Liver (tissue), 7 donors: ENCODE measurements at regions not wholly inside any gene's neighbourhood (a gene's known extent, or its start where the extent isn't known, plus 50 kb on each side); places are given as distances from the start of the nearest gene placed in this dataset.

Experiments used
- DNase-seq: peaks from one replicate; pipeline ENCODE4 v3.0.0-alpha.2; 2017; ENCODE audit warnings: low spot score
- H3K27ac ChIP-seq, 2 donors: one replicate each; pipeline ENCODE4 v1.7.0; 2013; ENCODE audit warnings: inconsistent platforms in 2 of 2, low read length in 2 of 2, control low read depth in 1 of 2, low read depth in 1 of 2, mild to moderate bottlenecking in 1 of 2
- H3K27me3 ChIP-seq, 4 donors: one replicate each; pipeline versions ENCODE4 v1.6.1 to v1.7.0; 2013; ENCODE audit warnings: low read length in 3 of 4, inconsistent platforms in 1 of 4, mild to moderate bottlenecking in 1 of 4, moderate library complexity in 1 of 4; ENCODE audit not compliant: control insufficient read depth in 4 of 4, insufficient read depth in 4 of 4
- H3K36me3 ChIP-seq, 4 donors: one replicate each; pipeline versions ENCODE4 v1.6.1 to v1.7.0; 2013; ENCODE audit warnings: low read length in 3 of 4, mild to moderate bottlenecking in 3 of 4, low read depth in 1 of 4, moderate library complexity in 1 of 4; ENCODE audit not compliant: control insufficient read depth in 4 of 4, insufficient read depth in 3 of 4
- H3K4me1 ChIP-seq, 4 donors: one replicate each; pipeline versions ENCODE4 v1.6.1 to v1.7.0; 2013; ENCODE audit warnings: low read length in 3 of 4, mild to moderate bottlenecking in 3 of 4, moderate library complexity in 1 of 4; ENCODE audit not compliant: control insufficient read depth in 4 of 4, insufficient read depth in 4 of 4
- H3K4me3 ChIP-seq, 3 donors: one replicate each; pipeline versions ENCODE4 v1.6.1 to v1.7.0; 2013; ENCODE audit warnings: low read length in 3 of 3, control low read depth in 1 of 3, low read depth in 1 of 3, mild to moderate bottlenecking in 1 of 3
- H3K9ac ChIP-seq, 2 donors: one replicate each; pipeline ENCODE4 v1.7.0; 2013; ENCODE audit warnings: low read length in 2 of 2, mild to moderate bottlenecking in 2 of 2, moderate library complexity in 2 of 2, control low read depth in 1 of 2, low read depth in 1 of 2
- H3K9me3 ChIP-seq, 4 donors: one replicate each; pipeline versions ENCODE4 v1.6.1 to v1.7.0; 2013; ENCODE audit warnings: low read length in 3 of 4; ENCODE audit not compliant: control insufficient read depth in 4 of 4
- ATF3 ChIP-seq: IDR thresholded peaks from 2 replicates; pipeline ENCODE4 v1.6.1; 2016; ENCODE audit warnings: antibody characterized with exemption
- EGR1 ChIP-seq, 2 donors: IDR thresholded peaks; 2 replicates each; pipeline ENCODE4 v1.6.1; 2016 to 2018; ENCODE audit warnings: antibody characterized with exemption in 2 of 2, low read depth in 2 of 2
- FOXA2 ChIP-seq: IDR thresholded peaks from 2 replicates; pipeline ENCODE4 v1.6.1; 2016; ENCODE audit warnings: antibody characterized with exemption
- GABPA ChIP-seq, 2 donors: IDR thresholded peaks in 1 of 2; conservative IDR thresholded peaks in 1 of 2; 2 replicates each; pipeline ENCODE4 v1.6.1; 2016; ENCODE audit warnings: antibody characterized with exemption in 2 of 2, mild to moderate bottlenecking in 1 of 2, moderate library complexity in 1 of 2
- HNF4A ChIP-seq, 2 donors: conservative IDR thresholded peaks; 2 replicates each; pipeline ENCODE4 v1.6.1; 2016; ENCODE audit warnings: antibody characterized with exemption in 2 of 2, mild to moderate bottlenecking in 2 of 2
- HNF4G ChIP-seq: IDR thresholded peaks from 2 replicates; pipeline ENCODE4 v1.6.1; 2016; ENCODE audit warnings: antibody characterized with exemption
- JUND ChIP-seq, 2 donors: IDR thresholded peaks; 2 replicates each; pipeline ENCODE4 v1.6.1; 2016; ENCODE audit warnings: antibody characterized with exemption in 2 of 2
- NR2F2 ChIP-seq: IDR thresholded peaks from 2 replicates; pipeline ENCODE4 v1.6.1; 2016; ENCODE audit warnings: antibody characterized with exemption
- RAD21 ChIP-seq, 2 donors: IDR thresholded peaks; 2 replicates each; pipeline ENCODE4 v1.6.1; 2016; ENCODE audit warnings: antibody characterized with exemption in 2 of 2, mild to moderate bottlenecking in 2 of 2
- TAF1 ChIP-seq: conservative IDR thresholded peaks from 2 replicates; pipeline ENCODE4 v1.6.1; 2016; ENCODE audit warnings: antibody characterized with exemption, mild to moderate bottlenecking
- YY1 ChIP-seq: IDR thresholded peaks from 2 replicates; pipeline ENCODE4 v1.6.1; 2016; ENCODE audit warnings: antibody characterized with exemption, mild to moderate bottlenecking
- ZBTB33 ChIP-seq: IDR thresholded peaks from 2 replicates; pipeline ENCODE4 v1.6.1; 2016; ENCODE audit warnings: antibody characterized with exemption
- WGBS: extraction: QIAGEN DNeasy Blood & Tissue Kit; methylation state at CpG from one replicate; pipeline ENCODE4 v1.1.7; 2013; 5-methylcytosine and 5-hydroxymethylcytosine counted together
- TF ChIP-seq, protein P1 (sequence below): IDR thresholded peaks from 2 replicates; pipeline ENCODE4 v1.6.1; 2016; ENCODE audit warnings: antibody characterized with exemption, mild to moderate bottlenecking
- donor health status: healthy.
- donor health status: healthy.
- donor health status: healthy.
- donor health status: healthy.

DNA sequence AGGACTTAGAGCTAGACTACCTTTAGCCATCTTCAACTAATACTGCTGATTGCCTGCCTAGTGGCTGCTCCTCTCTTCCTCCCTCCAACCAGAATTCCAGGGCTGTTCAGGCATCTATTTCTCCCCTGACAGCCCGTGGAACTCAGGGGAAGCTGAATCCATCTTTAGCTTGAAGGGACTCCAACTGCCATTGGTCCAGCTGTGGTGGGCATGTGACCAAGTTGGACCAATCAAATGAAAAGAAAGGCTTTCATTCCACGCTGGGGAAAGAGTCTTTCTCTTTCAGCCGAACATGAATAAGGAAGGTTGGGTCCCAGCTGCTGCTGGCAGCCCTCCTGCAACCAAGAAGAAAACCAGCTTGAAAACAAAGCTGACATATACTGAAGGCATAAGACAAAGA is 168.5 kb upstream of the OBI1 start (continued):
- TF ChIP-seq, protein P1, sequence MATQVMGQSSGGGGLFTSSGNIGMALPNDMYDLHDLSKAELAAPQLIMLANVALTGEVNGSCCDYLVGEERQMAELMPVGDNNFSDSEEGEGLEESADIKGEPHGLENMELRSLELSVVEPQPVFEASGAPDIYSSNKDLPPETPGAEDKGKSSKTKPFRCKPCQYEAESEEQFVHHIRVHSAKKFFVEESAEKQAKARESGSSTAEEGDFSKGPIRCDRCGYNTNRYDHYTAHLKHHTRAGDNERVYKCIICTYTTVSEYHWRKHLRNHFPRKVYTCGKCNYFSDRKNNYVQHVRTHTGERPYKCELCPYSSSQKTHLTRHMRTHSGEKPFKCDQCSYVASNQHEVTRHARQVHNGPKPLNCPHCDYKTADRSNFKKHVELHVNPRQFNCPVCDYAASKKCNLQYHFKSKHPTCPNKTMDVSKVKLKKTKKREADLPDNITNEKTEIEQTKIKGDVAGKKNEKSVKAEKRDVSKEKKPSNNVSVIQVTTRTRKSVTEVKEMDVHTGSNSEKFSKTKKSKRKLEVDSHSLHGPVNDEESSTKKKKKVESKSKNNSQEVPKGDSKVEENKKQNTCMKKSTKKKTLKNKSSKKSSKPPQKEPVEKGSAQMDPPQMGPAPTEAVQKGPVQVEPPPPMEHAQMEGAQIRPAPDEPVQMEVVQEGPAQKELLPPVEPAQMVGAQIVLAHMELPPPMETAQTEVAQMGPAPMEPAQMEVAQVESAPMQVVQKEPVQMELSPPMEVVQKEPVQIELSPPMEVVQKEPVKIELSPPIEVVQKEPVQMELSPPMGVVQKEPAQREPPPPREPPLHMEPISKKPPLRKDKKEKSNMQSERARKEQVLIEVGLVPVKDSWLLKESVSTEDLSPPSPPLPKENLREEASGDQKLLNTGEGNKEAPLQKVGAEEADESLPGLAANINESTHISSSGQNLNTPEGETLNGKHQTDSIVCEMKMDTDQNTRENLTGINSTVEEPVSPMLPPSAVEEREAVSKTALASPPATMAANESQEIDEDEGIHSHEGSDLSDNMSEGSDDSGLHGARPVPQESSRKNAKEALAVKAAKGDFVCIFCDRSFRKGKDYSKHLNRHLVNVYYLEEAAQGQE, result no peak
- TF ChIP-seq RAD21 (IDR thresholded peaks at IDR 0.05), result no peak

DNA sequence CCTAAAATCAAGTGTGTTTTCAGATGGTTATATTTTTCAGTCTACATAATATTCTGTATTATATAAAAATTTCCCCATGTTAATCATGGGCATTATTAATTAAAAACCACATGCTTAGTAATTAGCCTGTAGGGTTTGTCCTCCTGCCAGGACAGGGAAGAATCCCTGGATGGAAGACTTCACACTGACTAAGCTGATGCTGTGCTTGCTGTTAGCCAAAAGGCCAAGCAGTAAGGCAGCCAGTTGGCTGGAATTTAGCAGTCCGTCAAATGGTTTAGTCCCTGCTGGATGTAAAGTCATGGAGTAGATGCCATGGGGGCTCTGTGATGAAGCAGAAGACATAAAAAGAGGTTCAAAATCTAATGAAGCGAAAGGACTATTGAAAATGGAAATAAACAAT is 168.0 kb upstream of the OBI1 start:
- no peak for TF ChIP-seq TAF1
- TF ChIP-seq GABPA (IDR thresholded peaks at IDR 0.05 in 1 of 2, conservative IDR thresholded peaks at IDR 0.05 in 1 of 2), result no peak
- TF ChIP-seq NR2F2, result no peak
- no peak for TF ChIP-seq ATF3
- TF ChIP-seq JUND (IDR thresholded peaks at IDR 0.05), result no peak
- no peak for TF ChIP-seq EGR1 (IDR thresholded peaks at IDR 0.05; ENCODE audit: low read depth in 2 of 2)
- 68% methylated on average over 2 of the region's 2 CpGs for WGBS

GRCh38 chr13:78826312-78826711 is 167.4 kb upstream of the OBI1 start:
- no peak for DNase-seq
- no peak overlapping the region for H3K9ac ChIP-seq
- 87% methylated on average over 1 of the region's 1 CpG for WGBS
- no peak overlapping the region for H3K4me3 ChIP-seq
- H3K9me3 ChIP-seq, result no peaks in the 10 kb centered on the region
- H3K27me3 ChIP-seq, result peaks cover 0 to under 1% (median 0%) of the 10 kb centered on the region in 4 donors
- H3K4me1 ChIP-seq, result no peaks in the 10 kb centered on the region
- TF ChIP-seq GABPA (IDR thresholded peaks at IDR 0.05 in 1 of 2, conservative IDR thresholded peaks at IDR 0.05 in 1 of 2), result no peak
- no peak for TF ChIP-seq YY1
- TF ChIP-seq HNF4A (conservative IDR thresholded peaks at IDR 0.05), result no peak
- no peak for TF ChIP-seq RAD21 (IDR thresholded peaks at IDR 0.05)
- TF ChIP-seq FOXA2, result no peak
- no peak for TF ChIP-seq ZBTB33
- TF ChIP-seq HNF4G, result no peak
- no peak overlapping the region for H3K27ac ChIP-seq
- no peaks in the 10 kb centered on the region for H3K36me3 ChIP-seq

More for the DNA sequence above, 168.0 kb upstream of the OBI1 start:
- DNase-seq, result no peak
- no peak overlapping the region for H3K9ac ChIP-seq
- no peak overlapping the region for H3K27ac ChIP-seq
- no peaks in the 10 kb centered on the region for H3K4me1 ChIP-seq
- H3K36me3 ChIP-seq, result no peaks in the 10 kb centered on the region
- H3K27me3 ChIP-seq, result peaks cover 0 to 4% (median 0%) of the 10 kb centered on the region in 4 donors
- no peaks in the 10 kb centered on the region for H3K9me3 ChIP-seq
- H3K4me3 ChIP-seq, result no peak overlapping the region
